HG02798 (cell line): ENCODE measurements at regions not wholly inside any gene's neighbourhood (a gene's known extent, or its start where the extent isn't known, plus 50 kb on each side); places are given as distances from the start of the nearest gene placed in this dataset.
"Not testable (repeated sequence)": the region's sequence is repeated elsewhere in the genome, so short reads cannot be mapped to it uniquely, and the experiment has no call there.

Experiments used
- ATAC-seq: cut with Tn5 transposase; IDR thresholded peaks from one replicate; pipeline ENCODE4 v1.9.1; 2021; ENCODE audit warnings: mild to moderate bottlenecking; ENCODE audit not compliant: unreplicated experiment, poor library complexity

GRCh38 chr1:99533909-99534637 is 111.8 kb upstream of the PALMD start:
- ATAC-seq = no peak

- no peak for ATAC-seq
Measured at GRCh38 chr1:99534638-99534930, 111.3 kb upstream of the PALMD start.

DNA sequence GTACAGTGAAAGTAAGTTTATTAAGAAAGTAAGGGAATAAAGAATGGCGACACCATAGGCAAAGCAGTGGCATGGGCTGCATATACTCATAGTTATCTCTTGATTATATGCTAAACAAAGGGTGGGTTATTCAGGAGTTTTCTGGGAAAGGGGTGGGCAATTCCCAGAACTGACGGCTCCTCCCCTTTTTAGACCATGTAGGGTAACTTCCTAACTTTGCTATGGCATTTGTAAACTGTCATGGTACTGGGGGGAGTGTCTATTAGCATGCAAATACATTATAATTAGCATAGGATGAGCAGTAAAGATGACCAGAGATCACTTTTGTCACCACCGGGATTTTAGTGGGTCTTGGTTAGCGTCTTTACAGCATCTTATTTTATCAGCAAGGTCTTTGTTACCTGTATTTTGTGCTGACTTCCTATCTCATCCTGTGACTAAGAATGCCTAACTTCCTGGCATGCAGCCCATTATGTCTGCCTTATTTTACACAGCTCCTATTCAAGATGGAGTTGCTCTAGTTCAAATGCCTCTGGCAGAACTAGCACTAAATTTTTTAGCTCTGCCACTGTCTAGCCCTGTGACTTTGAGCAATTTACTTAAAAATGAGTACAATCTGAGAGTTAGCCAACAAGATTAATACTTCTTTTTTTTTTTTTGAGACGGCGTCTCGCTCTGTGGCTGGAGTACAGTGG is 110.3 kb upstream of the PALMD start:
- no peak for ATAC-seq

DNA sequence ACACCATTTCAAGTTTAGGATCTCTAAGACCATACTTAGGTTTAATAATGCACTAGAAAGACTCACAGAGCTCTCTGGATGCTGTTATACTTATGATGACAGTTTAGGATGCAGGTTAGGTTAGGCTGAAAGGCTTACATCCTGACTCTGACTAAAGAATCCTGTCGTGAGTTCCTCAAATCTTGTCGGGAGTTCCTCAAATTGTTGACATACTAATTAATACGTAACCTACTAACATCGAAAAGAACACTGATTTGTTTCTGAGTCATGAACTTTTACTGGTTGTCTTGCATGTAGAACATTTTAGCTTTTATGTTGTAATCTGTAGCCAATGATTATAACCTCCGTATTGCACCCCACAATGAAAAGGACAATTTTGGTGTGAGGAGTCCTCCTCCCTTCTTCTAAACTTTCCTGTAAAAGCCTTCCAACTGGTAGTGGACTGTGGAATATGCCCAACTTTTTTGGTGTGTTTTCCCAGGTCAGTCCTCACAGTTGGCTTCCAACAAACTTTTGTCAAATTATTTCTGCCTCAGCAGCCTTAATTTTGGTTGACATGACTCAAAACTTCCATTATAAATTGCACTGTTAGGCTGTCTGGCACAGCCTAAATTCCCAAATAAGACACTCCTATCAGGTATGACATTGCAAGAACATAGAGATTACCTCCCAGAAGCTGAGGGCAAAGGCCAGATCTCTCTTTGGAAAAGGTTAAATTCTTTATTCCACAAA is 107.9 kb upstream of the PALMD start:
- ATAC-seq = no peak

GRCh38 chr1:99538618-99538956 is 107.3 kb upstream of the PALMD start:
- no peak for ATAC-seq

GRCh38 chr1:99539131-99539530 is 106.8 kb upstream of the PALMD start:
- ATAC-seq = no peak

DNA sequence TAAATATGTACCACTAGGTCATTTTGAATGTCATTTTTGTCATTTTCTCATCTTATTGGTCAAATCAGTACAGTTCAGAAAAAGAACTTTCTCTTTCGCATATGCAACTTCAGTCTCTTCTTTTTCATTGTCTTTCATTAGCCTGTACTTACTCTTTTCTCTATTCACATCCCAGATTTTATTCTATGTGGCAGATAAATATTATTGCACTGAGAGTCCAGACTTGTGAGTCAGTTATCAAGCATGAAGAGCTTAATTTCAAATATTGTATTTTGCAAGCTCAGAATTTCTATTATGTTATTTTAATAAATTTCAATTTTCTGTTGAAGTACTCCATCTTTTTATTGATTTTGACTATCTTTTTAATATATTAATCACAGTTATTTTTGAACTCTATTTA is 105.2 kb upstream of the PALMD start:
- no peak for ATAC-seq

DNA sequence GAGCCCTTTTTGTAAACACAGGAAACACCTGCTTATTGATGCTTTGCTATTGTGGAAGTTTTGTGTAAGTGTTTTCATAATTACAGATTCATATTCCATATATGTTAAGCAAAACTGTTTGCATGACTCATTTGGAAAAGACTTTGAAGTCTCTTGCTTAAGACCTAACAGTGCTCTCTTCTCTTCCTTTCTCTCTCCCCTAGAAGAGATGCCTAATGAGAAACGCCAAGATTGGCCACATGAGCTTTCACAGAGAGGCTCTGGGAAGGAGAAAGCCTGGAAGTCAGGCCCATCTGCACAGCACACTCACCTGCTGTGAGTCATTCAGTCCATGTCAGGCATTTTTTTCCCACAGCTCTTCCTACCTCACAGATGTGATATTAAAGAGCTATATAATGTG is 101.6 kb upstream of the PALMD start:
- ATAC-seq = no peak

GRCh38 chr1:99546432-99547416 is 99.2 kb upstream of the PALMD start:
- no peak for ATAC-seq

DNA sequence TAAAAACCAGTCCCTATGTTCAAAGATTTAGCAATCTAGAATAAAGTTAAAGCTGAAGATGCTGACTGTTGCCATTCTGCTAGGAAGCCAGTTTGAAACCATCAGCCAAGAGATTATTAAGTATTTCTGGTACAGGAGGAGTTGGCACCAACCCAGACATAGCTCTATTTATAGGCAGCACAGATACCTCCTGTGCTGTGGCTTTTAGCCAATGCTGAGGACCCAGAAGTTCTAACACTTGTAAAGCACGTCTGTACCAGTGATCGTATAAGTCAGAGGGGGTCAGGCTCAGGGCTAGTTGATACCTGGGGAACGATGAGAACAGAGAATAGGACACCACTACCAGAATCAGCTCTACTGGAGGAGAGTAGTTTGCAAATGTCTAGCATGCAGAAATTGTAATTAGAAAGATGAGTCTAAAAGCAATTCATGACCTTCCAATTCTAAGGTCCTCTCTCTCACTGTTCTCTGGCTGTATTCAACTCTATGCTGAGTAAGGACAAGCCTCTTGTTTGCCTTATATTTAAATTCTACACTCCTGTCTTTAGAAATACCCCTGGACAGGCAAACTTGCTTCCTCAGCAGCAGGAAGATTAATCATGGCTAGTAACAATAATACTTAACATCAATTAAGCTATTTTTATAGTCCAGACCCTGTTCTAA is 96.8 kb upstream of the PALMD start:
- ATAC-seq = no peak

- no peak for ATAC-seq
Measured at GRCh38 chr1:99550198-99550597, 95.7 kb upstream of the PALMD start.

GRCh38 chr1:99551812-99552614 is 93.9 kb upstream of the PALMD start:
- ATAC-seq = no peak

DNA sequence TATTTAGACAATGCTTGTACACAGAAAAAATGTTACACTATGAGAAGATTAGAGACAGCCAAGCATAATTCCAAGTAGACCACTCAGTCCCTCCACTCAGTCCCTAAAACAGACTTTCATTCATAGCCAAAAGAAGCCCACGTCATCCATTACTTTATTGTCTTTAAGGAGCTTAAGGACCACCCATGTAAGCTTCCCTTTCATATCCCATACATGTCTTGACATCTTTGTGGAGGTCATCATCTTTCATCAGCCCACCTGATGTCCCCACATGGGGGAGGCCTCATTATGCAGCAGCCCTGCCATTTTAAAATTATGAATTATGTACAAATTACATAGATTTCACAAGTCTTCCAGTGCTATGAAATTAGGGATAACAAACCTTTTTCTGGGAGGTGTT is 92.6 kb upstream of the PALMD start:
- no peak for ATAC-seq

- not testable (repeated sequence) for ATAC-seq
Measured at GRCh38 chr1:99553819-99554218, 92.1 kb upstream of the PALMD start.

DNA sequence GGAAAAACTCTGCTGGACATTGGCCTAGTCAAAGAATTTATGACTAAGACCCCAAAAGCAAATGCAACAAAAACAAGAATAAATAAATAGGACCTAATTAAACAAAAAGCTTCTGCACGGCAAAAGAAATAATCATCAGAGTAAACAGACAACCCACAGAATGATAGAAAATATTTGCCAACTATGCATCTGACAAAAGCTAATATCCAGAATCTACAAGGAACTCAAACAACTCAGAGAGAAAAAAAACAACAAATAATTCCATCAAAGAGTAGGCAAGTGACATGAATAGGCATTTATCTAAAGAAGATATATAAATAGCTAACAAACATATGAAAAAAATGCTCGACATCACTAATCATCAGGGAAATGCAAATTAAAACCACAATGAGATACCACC is 91.2 kb upstream of the PALMD start:
- no peak for ATAC-seq

DNA sequence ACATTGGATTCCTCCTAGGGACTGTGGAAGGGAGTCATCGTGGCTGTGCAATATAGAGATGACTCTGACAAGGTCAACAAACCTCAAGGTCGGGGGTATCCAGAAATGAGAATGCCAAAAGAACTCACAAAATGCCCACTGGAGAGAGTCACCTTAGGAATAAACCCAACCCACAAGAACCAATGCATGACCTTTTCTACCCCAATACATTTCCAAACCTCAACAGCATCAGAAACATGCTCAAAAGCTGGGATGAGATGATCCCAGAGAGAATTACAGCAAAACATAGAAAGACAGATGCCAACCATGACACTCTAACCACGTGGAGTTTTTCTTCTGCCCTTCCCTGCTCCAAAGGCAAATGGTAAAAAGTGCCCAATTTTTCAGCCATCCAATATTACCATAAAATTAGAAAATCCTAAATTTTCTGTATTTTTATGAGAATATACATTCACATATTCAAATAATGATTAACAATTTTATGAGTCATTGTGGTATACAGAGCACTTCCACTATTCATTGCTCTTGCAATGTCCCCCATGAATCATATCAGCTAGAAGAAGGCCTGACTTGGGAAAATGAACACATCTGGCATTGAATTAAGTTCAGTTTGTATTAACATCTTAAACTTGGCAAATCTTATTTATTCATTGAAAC is 88.2 kb upstream of the PALMD start:
- no peak for ATAC-seq

DNA sequence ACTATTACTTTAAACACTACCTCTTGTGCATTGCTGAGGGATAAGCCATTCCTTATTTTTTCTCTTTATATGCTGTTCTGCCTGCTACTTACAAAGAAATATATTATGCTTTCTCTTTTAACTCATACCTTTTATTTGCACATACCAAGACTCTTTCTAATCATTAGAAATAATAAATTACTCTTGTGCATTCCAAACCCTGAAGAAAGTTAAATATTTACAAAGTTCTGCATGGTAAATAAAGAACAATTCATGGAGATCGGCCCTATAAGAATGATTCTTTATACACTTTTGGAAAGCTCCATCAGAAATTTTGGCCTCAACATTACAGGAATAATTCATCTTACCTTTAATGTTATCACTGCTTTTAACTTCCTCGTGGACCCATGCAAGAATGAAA is 86.7 kb upstream of the PALMD start:
- no peak for ATAC-seq

DNA sequence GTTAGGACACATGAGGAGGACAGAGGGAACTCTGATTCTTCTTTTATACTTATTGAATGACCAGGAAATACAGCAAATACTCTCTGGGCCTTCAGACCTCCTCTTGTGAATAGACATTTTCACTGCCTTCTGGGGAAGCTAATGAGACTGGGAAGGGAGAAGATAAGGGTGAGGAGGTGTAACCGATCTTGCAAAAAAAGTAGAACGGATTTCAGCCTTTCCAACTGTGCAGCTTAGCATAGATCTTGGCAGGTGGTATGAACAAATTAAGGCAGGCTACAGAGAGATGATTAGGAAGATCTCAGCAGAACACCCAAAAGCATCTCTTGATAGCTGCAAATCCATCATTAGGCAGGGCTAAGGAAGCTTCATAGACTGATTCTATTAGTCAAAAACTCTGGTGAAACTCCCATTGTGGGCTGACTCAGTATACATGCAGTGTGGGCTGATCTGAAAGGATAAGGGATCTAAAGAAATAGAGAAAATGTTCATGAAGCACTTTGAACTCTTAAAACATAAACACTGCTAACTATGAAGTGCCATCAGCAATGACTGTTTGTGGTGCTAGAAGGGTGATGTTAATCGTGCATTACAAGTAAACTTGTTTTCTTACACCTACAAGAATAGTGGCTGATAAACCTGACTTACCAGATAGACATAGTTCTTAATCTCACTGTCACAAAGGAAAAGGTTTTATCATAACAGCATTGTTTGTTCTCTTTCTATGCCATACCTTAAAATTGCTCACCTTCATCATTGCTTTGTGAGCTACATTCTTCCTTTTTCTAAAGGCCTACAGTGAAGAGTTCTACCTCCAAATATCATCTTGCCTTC is 85.5 kb upstream of the PALMD start:
- ATAC-seq = no peak
